Transverse colon (tissue), 4 donors: ENCODE measurements at regions not wholly inside any gene's neighbourhood (a gene's known extent, or its start where the extent isn't known, plus 50 kb on each side); places are given as distances from the start of the nearest gene placed in this dataset.

Experiments used
- DNase-seq: peaks from one replicate; pipeline ENCODE4 v3.0.0-alpha.2; 2019
- H3K27ac ChIP-seq, 4 donors: fragments of 200-600 bp; sonication (generic); 2 replicates each; pipeline ENCODE4 v1.5.1; 2016 to 2018; ENCODE audit warnings: inconsistent platforms in 4 of 4
- H3K27me3 ChIP-seq: fragments of 200-600 bp; sonication (generic); 2 replicates; pipeline ENCODE4 v1.5.1; 2017; ENCODE audit warnings: inconsistent platforms
- H3K36me3 ChIP-seq, 4 donors: fragments of 200-600 bp; sonication (generic); 2 replicates each; pipeline ENCODE4 v1.5.1; 2017 to 2019; ENCODE audit warnings: inconsistent platforms in 4 of 4
- H3K4me1 ChIP-seq, 4 donors: fragments of 200-600 bp; sonication (generic); 2 replicates each; pipeline ENCODE4 v1.5.1; 2017 to 2020; ENCODE audit warnings: inconsistent platforms in 4 of 4
- H3K4me3 ChIP-seq, 4 donors: fragments of 200-600 bp; sonication (generic); 1 replicate in 1 of 4; 2 replicates in 3 of 4; pipeline versions ENCODE4 v1.5.1 to v1.6.1; 2017 to 2019; ENCODE audit warnings: inconsistent platforms in 4 of 4
- H3K9me3 ChIP-seq, 2 donors: fragments of 200-600 bp; sonication (generic); 2 replicates each; pipeline ENCODE4 v1.5.1; 2017 to 2019; ENCODE audit warnings: inconsistent platforms in 2 of 2
- CTCF ChIP-seq, 5 experiments: fragments of 200-600 bp in 3 of 5; fragments of 450-650 bp in 2 of 5; sonication (generic) in 3 of 5; IDR thresholded peaks; 1 replicate in 2 of 5; 2 replicates in 3 of 5; pipeline ENCODE4 v1.5.1; 2016 to 2017; ENCODE audit warnings: antibody characterized with exemption in 5 of 5, inconsistent platforms in 3 of 5, mild to moderate bottlenecking in 2 of 5, moderate library complexity in 1 of 5
- EP300 ChIP-seq: sonication (generic); formaldehyde crosslinking; IDR thresholded peaks from one replicate; pipeline ENCODE4 v1.6.1; 2017; ENCODE audit warnings: antibody characterized with exemption, low read depth
- POLR2A ChIP-seq: fragments of 450-650 bp; IDR thresholded peaks from one replicate; pipeline ENCODE4 v1.6.1; 2016; ENCODE audit warnings: antibody characterized with exemption, mild to moderate bottlenecking, moderate library complexity
- POLR2AphosphoS5 ChIP-seq, 3 donors: sonication (generic); formaldehyde crosslinking; IDR thresholded peaks; one replicate each; pipeline ENCODE4 v1.6.1; 2016; ENCODE audit warnings: antibody characterized with exemption in 3 of 3
- WGBS, 2 donors: methylation state at CpG; one replicate each; pipeline ENCODE4 v1.1.5; 2018; ENCODE audit warnings: low coverage in 1 of 2; 5-methylcytosine and 5-hydroxymethylcytosine counted together
- in situ Hi-C, 4 donors: fragments of 200-750 bp; cut with MboI; loops; one replicate each; pipeline versions ENCODE4 v1.15.0 to v1.15.1; 2017; ENCODE audit warnings: low sequenced_read_pairs in 3 of 4, low pct_ligation_motif_present in 1 of 4, low pct_unique_long_range_greater_than_20kb in 1 of 4
- intact Hi-C: fragments of 100-400 bp; cut with DNase I; formaldehyde crosslinking; loops from one replicate; pipeline ENCODE4 v1.15.1; 2023; ENCODE audit warnings: low total_unique reads

- no peak for DNase-seq
- no peak for TF ChIP-seq POLR2AphosphoS5 (IDR thresholded peaks at IDR 0.05)
- TF ChIP-seq CTCF (IDR thresholded peaks at IDR 0.05): no peak
- no peak for TF ChIP-seq EP300
- TF ChIP-seq POLR2A: no peak
- Histone ChIP-seq H3K4me3 (no peak overlapping the region), H3K36me3 (no peaks in the 10 kb centered on the region), H3K4me1 (no peaks in the 10 kb centered on the region), H3K27ac (no peak overlapping the region), H3K9me3 (no peaks in the 10 kb centered on the region), H3K27me3 (no peaks in the 10 kb centered on the region)
- in situ Hi-C loops: no loop called here
- WGBS, 2 donors: 87 to 100% methylated on average over 1 to 4 of the region's 4 CpGs
- intact Hi-C loops: no loop called here
Measured at GRCh38 chr11:103727262-103727661, 309.2 kb upstream of the DDI1 start.

- H3K9me3 ChIP-seq: no peaks in the 10 kb centered on the region
- no peaks in the 10 kb centered on the region for H3K27me3 ChIP-seq
- no peaks in the 10 kb centered on the region for H3K36me3 ChIP-seq
- intact Hi-C loops (no loop called here), in situ Hi-C loops (no loop called here)
- DNase-seq: no peak
- H3K4me3 ChIP-seq: no peak overlapping the region
- TF ChIP-seq POLR2AphosphoS5 (IDR thresholded peaks at IDR 0.05) (no peak), EP300 (no peak), POLR2A (no peak), CTCF (IDR thresholded peaks at IDR 0.05) (no peak)
- H3K27ac ChIP-seq: no peak overlapping the region
- peaks cover 0 to 8% (median 0%) of the 10 kb centered on the region in 4 donors for H3K4me1 ChIP-seq
Measured at GRCh38 chr11:103729617-103730016, 306.8 kb upstream of the DDI1 start.

DNA sequence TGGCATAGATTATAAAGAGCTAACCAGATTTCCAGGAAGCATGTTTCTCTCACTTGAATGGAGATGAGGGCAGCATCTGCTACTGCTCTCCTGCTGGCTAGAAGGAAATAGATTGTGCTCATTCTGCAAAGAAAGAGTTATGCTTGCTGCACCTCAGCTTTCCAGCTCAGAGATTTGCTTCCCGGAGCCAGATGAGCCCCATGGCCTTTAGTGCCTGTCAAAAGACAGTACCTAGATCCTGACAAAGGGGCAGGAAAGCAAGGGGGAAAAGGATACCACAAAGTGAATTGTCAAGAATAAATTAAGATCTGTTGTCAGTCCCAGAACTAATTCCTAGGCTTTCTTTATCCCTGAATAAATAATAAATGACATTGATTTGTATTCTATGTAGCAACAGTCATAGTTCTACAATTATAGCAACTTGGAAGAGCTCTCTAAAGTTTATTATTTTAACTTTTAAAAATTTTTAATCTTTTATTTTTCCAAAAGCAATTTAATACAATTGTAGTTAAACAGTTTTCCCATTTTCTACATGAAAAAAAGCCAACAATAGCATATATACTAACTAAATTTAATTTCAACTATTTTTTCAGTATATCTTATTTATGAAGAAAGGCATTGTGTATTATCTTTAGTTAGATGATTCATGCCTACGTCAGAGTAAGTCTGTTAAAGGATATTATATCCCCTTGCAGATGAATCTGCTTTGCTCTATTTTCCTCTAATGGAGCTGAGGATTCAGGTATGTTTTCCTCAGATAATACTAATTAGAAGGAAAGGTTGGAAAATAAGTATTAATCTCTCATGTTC lies 306.1 kb upstream of the DDI1 start:
- peaks cover 0 to 8% (median 0%) of the 10 kb centered on the region in 4 donors for H3K4me1 ChIP-seq
- no peaks in the 10 kb centered on the region for H3K27me3 ChIP-seq
- no peaks in the 10 kb centered on the region for H3K36me3 ChIP-seq
- WGBS, 2 donors: 49 to 50% methylated on average over 1 to 2 of the region's 2 CpGs
- no peak overlapping the region for H3K27ac ChIP-seq
- intact Hi-C loops (no loop called here), in situ Hi-C loops (no loop called here)
- DNase-seq: no peak
- no peak for TF ChIP-seq EP300
- TF ChIP-seq POLR2AphosphoS5 (IDR thresholded peaks at IDR 0.05): no peak
- no peak for TF ChIP-seq POLR2A
- TF ChIP-seq CTCF (IDR thresholded peaks at IDR 0.05): no peak
- no peaks in the 10 kb centered on the region for H3K9me3 ChIP-seq
- H3K4me3 ChIP-seq: no peak overlapping the region

GRCh38 chr11:103731670-103732069 lies 304.8 kb upstream of the DDI1 start:
- H3K4me3 ChIP-seq: no peak overlapping the region
- no peaks in the 10 kb centered on the region for H3K9me3 ChIP-seq
- no peak overlapping the region for H3K27ac ChIP-seq
- in situ Hi-C loops: no loop called here
- peaks cover 0 to 8% (median 0%) of the 10 kb centered on the region in 4 donors for H3K4me1 ChIP-seq
- H3K36me3 ChIP-seq: no peaks in the 10 kb centered on the region
- no peaks in the 10 kb centered on the region for H3K27me3 ChIP-seq
- DNase-seq: no peak
- WGBS, 2 donors: 42 to 50% methylated on average over 2 of the region's 2 CpGs
- TF ChIP-seq POLR2A: no peak
- no peak for TF ChIP-seq POLR2AphosphoS5 (IDR thresholded peaks at IDR 0.05)
- no peak for TF ChIP-seq CTCF (IDR thresholded peaks at IDR 0.05)
- no peak for TF ChIP-seq EP300
- intact Hi-C loops: no loop called here
